GM12891 (cell line): ENCODE measurements at regions not wholly inside any gene's neighbourhood (a gene's known extent, or its start where the extent isn't known, plus 50 kb on each side); places are given as distances from the start of the nearest gene placed in this dataset.
"Not testable (repeated sequence)": the region's sequence is repeated elsewhere in the genome, so short reads cannot be mapped to it uniquely, and the experiment has no call there.

ENCODE experiments used
- DNase-seq: peaks from one replicate; pipeline ENCODE4 v3.0.0; 2011; ENCODE audit warnings: low spot score; ENCODE audit not compliant: insufficient read length
- FAIRE-seq: peaks from 2 replicates; lab custom pipeline; 2011; peaks lifted over from hg19 to GRCh38; lab: Jason Lieb, UNC
- PAX5 ChIP-seq: IDR thresholded peaks from 2 replicates; pipeline ENCODE4 v1.6.1; 2011; ENCODE audit warnings: low read length, moderate library complexity, mild to moderate bottlenecking; ENCODE audit not compliant: insufficient read depth, severe bottlenecking
- POLR2A ChIP-seq: IDR thresholded peaks from 2 replicates; pipeline ENCODE4 v1.6.1; 2011; ENCODE audit warnings: low read depth, low read length, control low read depth
- POLR2AphosphoS5 ChIP-seq: IDR thresholded peaks from 2 replicates; pipeline ENCODE4 v1.6.1; 2011; ENCODE audit warnings: low read depth, low read length, control low read depth
- POU2F2 ChIP-seq: IDR thresholded peaks from 2 replicates; pipeline ENCODE4 v1.6.1; 2011; ENCODE audit warnings: low read depth, mild to moderate bottlenecking, control low read depth, low read length, moderate library complexity
- SPI1 ChIP-seq: IDR thresholded peaks from 2 replicates; pipeline ENCODE4 v1.6.1; 2011; ENCODE audit warnings: low read depth, low read length, control low read depth
- TAF1 ChIP-seq: IDR thresholded peaks from 2 replicates; pipeline ENCODE4 v1.6.1; 2011; ENCODE audit warnings: low read depth, low read length, control low read depth

DNA sequence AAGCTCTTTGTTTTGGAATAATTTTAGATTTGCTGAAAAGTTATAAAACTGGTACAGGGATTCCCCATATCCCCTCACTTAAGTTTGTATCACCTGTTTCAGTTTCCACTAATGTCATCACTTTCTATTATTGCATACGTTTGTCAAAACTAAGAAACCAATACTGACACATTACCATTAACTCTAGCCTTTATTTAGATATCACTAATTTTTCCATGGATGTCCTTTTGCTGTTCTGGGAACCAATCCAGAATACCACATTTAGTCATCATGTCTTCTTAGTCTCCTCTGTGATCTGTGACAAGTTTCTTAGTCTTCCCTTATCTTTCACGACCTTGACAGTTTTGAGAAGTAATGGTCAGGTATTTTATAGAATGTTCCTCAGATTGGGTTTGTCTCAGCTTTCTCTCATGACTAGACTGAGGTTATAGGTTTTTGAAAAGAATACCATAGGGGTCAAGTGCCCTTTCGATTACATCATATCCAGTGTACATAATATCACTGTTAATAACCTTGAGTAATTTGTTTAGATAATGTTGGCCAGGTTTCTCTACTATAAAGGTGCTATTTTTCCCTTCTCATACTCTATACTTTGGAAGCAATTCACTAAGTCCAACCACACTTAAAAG lies 51.9 kb upstream of the NMUR2 start:
- FAIRE-seq (no peak), DNase-seq (no peak)
- TF ChIP-seq POLR2AphosphoS5, result no peak
- no peak for TF ChIP-seq SPI1
- TF ChIP-seq PAX5, result no peak

DNA sequence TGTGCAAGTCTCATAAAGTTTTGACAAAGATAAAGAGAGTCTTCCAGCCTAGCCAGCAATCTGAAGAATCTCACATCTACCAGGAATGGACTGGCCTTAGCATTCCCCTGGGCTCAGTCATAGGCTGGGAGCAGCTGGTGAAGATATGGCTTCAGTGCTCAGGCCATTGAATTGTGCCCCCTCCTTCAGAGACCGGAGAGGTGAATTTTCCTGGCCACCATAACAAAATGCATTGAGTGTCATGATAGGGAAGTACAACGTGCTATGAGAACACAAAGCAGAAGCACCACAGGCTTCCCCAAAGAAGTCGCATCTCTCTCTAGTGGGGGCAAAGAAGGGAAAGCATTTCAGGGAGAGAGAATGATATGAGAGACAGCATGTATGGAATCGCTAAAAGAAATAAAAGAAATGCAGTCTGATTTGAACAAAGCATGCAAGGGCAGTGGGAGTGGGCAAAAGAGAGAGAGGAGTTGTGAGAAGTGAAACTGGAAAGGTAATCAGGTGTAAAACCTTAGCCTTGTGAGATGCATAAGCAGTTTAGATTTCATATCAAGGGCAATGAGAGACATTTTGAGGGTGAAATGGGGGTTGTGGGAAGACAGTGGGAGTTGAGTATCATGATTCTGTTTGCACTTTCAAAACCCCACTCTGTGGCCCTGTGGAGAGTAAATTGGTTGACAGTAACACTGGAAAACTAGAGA lies 57.1 kb upstream of the NMUR2 start:
- FAIRE-seq, result peak; percentile 74
- peak; percentile 7 for DNase-seq
- TF ChIP-seq PAX5, result peak; percentile 36
- TF ChIP-seq POLR2A, result no peak
- peak; percentile 82 for TF ChIP-seq SPI1
- no peak for TF ChIP-seq TAF1
- TF ChIP-seq POLR2AphosphoS5, result no peak
- no peak for TF ChIP-seq POU2F2

DNA sequence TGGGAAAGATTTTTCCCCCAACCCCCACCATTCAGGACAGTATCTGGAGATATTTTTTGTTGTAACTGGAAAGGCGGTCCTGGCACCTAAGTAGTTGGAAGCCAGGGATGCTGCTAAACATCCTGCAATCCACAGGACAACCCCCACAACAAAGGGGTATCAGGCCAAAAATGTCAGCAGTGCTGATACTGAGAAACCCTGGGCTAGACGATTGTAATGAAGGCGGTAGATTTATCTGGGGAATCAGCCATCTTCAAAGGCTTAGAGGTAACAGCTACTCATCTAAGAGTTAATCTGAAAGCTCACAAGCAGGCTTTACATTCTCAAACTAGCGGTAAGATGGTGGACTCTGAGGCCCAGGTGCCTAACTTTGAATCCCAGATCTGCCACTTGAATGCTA lies 59.0 kb upstream of the NMUR2 start:
- FAIRE-seq (no peak), DNase-seq (no peak)
- TF ChIP-seq TAF1, result no peak
- TF ChIP-seq POU2F2, result no peak
- no peak for TF ChIP-seq POLR2A
- no peak for TF ChIP-seq PAX5
- TF ChIP-seq POLR2AphosphoS5, result no peak
- no peak for TF ChIP-seq SPI1

DNA sequence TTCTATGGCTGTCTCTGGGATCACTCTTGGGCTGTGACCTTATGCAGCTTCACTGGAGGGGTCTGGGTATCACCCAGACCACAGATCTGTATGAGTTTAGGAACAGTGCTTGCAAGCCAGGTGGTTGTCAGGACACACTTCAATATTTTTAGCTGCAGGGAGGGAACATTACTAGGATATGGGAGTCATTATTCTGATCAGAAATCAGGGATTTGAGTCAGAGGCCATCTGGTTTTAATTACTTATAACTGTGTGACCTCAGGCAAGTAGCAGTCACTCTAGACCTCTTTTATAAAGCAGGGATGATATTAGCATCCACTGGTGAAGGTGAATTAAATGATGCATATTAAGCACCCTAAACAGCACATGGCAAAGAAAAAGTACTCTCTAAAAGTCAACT lies 60.1 kb upstream of the NMUR2 start:
- FAIRE-seq (no peak), DNase-seq (no peak)
- TF ChIP-seq POLR2A (no peak), SPI1 (no peak), TAF1 (no peak), PAX5 (no peak), POU2F2 (no peak), POLR2AphosphoS5 (no peak)

DNA sequence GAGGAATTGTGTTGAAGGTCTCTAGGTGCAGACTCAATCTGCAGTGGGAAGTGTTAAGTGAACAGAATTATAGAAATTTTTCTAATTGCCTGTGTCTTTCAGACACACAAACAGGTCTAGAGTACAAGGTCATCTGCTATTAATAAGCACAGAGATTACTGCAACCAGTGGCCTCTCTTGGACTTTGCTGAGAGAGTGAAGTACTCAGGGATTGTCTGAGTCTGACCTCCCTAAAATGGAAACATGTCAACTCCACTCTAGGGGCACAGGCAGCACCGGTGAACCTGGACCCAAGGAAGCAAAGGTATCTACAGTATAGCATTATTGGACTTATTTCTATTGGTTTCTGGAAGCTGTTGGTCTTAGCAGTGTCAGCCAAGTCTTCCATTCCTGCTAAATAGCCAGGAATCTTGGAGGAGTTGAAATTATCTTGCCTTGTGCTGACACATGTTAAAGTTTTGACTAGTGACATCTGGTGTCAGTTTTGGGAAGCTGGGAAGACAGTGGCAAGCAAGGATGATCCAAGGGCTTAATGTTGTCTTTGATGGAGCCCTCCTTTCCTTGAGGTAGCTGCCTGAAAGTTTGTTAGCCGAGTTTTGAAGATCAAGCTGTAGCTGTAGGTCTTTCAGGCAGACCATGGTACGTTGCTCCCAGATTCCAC lies 61.1 kb upstream of the NMUR2 start:
- FAIRE-seq (no peak), DNase-seq (no peak)
- TF ChIP-seq POLR2A (no peak), POU2F2 (no peak), PAX5 (no peak), POLR2AphosphoS5 (no peak), SPI1 (no peak), TAF1 (no peak)

DNA sequence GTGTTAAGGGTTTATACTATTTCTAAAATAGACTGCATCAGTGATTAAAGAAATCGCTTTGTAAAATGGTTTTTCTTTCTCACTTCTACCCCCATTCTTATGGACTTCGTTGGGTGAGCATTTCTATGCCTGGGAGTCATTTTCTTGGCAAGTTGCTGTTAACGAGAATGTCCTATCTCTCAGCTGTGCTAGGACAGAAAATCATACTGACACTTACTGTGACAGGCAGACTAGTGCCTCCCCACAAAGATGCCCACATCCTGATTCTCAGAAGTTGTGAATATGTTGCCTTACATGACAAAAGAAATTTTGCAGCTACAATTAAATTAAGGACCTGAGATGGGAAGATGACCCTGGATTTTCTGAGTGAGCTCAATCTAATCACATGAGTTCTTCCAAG lies 65.1 kb upstream of the NMUR2 start:
- FAIRE-seq (no peak), DNase-seq (no peak)
- TF ChIP-seq POLR2A (no peak), TAF1 (no peak), PAX5 (no peak), POLR2AphosphoS5 (no peak), SPI1 (no peak), POU2F2 (no peak)

DNA sequence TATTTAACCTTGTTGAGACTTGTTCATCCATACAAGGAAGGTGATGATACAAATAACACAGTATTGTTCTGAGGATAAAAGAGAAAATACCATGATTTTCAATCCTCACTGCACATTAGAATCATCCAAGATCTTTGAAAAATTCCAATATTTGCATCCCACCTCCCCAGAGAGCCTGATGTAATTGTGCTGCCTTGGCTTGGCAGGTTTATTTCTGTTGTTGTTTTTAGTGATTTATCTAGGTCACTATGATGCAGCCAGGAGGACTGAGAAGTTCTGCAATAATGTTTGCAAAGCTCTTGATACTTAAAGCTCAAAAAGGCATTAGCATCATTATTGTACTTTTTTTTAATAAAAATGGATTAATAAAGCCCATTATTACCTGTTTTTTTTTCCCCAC lies 67.0 kb upstream of the NMUR2 start:
- TF ChIP-seq TAF1, result no peak
- TF ChIP-seq POU2F2, result no peak
- no peak for TF ChIP-seq PAX5
- no peak for TF ChIP-seq SPI1
- TF ChIP-seq POLR2A, result no peak
- TF ChIP-seq POLR2AphosphoS5, result no peak
- DNase-seq (no peak), FAIRE-seq (no peak)

DNA sequence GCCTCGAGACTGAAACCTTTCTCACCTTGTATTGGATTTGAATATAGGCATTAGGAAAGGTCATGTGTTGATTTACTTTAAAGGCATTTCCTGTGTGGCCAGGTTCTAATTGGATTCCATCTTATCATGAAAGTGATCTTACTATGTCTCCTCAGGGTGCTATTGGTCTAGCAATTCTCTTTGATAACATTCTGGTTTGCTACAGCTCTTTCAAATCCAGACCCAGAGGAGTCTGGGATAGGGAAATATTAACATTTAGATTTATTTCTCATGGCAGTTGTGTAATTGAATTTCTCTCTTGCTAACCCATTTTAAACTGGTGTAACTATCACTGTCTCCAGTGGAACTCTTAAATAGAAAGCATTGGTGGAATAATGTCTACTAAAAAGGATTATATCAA lies 69.9 kb upstream of the NMUR2 start:
- FAIRE-seq (no peak), DNase-seq (no peak)
- TF ChIP-seq POLR2A (no peak), POLR2AphosphoS5 (no peak), TAF1 (no peak), SPI1 (no peak), POU2F2 (no peak), PAX5 (no peak)

DNA sequence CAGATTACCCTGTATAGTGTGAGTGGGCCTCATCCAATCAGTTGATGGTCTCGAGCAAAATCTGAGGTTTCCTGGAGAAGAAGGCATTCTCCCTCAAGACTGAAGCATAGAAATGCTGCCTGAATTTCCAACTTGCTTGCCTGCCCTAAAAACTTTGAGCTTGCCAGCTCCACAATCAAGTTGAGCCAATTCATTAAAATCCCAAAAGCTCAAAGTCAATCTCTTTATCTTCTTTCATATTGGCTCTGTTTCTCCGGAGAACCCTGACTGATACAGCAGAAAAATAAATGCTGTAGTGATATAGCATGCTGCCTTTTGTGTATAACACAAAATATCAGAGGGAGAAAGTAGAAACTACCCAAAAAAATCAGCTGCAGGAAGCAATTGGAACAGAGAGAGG lies 72.5 kb upstream of the NMUR2 start:
- FAIRE-seq (no peak), DNase-seq (no peak)
- TF ChIP-seq TAF1 (no peak), POLR2A (no peak), POLR2AphosphoS5 (no peak), POU2F2 (no peak), PAX5 (no peak), SPI1 (no peak)

DNA sequence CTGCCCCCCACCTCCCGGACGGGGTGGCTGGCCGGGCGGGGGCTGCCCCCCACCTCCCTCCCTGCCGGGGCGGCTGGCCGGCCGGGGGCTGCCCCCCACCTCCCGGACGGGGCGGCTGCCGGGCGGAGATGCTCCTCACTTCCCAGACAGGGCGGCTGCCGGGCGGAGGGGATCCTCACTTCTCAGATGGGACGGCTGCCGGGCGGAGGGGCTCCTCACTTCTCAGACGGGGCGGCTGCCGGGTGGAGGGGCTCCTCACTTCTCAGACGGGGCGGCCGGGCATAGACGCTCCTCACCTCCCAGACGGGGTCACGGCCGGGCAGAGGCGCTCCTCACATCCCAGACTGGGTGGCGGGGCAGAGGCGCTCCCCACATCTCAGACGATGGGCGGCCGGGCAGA lies 74.8 kb upstream of the NMUR2 start:
- FAIRE-seq, DNase-seq: not testable (repeated sequence)

DNA sequence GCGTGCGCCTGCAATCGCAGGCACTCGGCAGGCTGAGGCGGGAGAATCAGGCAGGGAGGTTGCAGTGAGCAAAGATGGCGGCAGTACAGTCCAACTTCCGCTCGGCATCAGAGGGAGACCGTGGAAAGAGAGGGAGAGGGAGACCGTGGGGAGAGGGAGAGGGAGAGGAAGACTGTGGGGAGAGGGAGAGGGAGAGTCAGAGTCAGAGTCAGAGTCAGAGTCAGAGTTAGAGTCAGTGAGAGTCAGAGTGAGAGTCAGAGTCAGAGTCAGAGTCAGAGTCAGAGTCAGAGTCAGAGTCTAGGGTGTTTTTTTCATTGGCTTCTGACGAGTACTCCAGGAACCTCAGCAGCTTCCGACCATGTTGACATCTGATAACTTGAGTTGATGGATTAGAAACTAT lies 75.6 kb upstream of the NMUR2 start:
- not testable (repeated sequence) for DNase-seq, FAIRE-seq
